ENCODE measurements at regions not wholly inside any gene's neighbourhood (a gene's known extent, or its start where the extent isn't known, plus 50 kb on each side); places are given as distances from the start of the nearest gene placed in this dataset.

GRCh38 chr3:117409256-117409655, 699.7 kb downstream of the TUSC7 start:
- no peak for ATAC-seq
- no peak for TF ChIP-seq CSDC2 (CRISPR knock-in tag; IDR thresholded peaks at IDR 0.05)
- TF ChIP-seq, protein P1, sequence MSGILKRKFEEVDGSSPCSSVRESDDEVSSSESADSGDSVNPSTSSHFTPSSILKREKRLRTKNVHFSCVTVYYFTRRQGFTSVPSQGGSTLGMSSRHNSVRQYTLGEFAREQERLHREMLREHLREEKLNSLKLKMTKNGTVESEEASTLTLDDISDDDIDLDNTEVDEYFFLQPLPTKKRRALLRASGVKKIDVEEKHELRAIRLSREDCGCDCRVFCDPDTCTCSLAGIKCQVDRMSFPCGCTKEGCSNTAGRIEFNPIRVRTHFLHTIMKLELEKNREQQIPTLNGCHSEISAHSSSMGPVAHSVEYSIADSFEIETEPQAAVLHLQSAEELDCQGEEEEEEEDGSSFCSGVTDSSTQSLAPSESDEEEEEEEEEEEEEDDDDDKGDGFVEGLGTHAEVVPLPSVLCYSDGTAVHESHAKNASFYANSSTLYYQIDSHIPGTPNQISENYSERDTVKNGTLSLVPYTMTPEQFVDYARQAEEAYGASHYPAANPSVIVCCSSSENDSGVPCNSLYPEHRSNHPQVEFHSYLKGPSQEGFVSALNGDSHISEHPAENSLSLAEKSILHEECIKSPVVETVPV (CRISPR knock-in tag; IDR thresholded peaks at IDR 0.05), result no peak
- TF ChIP-seq SNAI2 (CRISPR knock-in tag; IDR thresholded peaks at IDR 0.05), result no peak
- TF ChIP-seq ZNF565 (CRISPR knock-in tag; conservative IDR thresholded peaks at IDR 0.05; ENCODE audit: low read depth), result no peak
- TF ChIP-seq ZNF70 (CRISPR knock-in tag; IDR thresholded peaks at IDR 0.05), result no peak
- no peak for TF ChIP-seq ZFP3 (CRISPR knock-in tag; IDR thresholded peaks at IDR 0.05)
- TF ChIP-seq BACH2 (CRISPR knock-in tag; IDR thresholded peaks at IDR 0.05; ENCODE audit: borderline replicate concordance), result no peak
- TF ChIP-seq GLIS3 (CRISPR knock-in tag; IDR thresholded peaks at IDR 0.05), result no peak
- no peak for TF ChIP-seq RARB (CRISPR knock-in tag; IDR thresholded peaks at IDR 0.05)
- TF ChIP-seq, protein P2, sequence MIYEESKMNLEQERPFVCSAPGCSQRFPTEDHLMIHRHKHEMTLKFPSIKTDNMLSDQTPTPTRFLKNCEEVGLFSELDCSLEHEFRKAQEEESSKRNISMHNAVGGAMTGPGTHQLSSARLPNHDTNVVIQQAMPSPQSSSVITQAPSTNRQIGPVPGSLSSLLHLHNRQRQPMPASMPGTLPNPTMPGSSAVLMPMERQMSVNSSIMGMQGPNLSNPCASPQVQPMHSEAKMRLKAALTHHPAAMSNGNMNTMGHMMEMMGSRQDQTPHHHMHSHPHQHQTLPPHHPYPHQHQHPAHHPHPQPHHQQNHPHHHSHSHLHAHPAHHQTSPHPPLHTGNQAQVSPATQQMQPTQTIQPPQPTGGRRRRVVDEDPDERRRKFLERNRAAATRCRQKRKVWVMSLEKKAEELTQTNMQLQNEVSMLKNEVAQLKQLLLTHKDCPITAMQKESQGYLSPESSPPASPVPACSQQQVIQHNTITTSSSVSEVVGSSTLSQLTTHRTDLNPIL (CRISPR knock-in tag; IDR thresholded peaks at IDR 0.05; ENCODE audit: low read depth), result no peak
- no peak for TF ChIP-seq TSHZ2 (CRISPR knock-in tag; IDR thresholded peaks at IDR 0.05)
- TF ChIP-seq POU6F1 (CRISPR knock-in tag; IDR thresholded peaks at IDR 0.05; ENCODE audit: borderline replicate concordance, low read depth), result no peak
- no peak for TF ChIP-seq TOX (CRISPR knock-in tag; IDR thresholded peaks at IDR 0.05; ENCODE audit: borderline replicate concordance)
- TF ChIP-seq ZC3H10 (CRISPR knock-in tag; IDR thresholded peaks at IDR 0.05), result no peak
- TF ChIP-seq PPARA (CRISPR knock-in tag; IDR thresholded peaks at IDR 0.05; ENCODE audit: borderline replicate concordance), result no peak
- TF ChIP-seq OSR1 (CRISPR knock-in tag; IDR thresholded peaks at IDR 0.05), result no peak
- TF ChIP-seq ISL1 (CRISPR knock-in tag; IDR thresholded peaks at IDR 0.05), result no peak
- no peak for TF ChIP-seq PATZ1 (CRISPR knock-in tag; IDR thresholded peaks at IDR 0.05; ENCODE audit: borderline replicate concordance)
- TF ChIP-seq ARNTL (CRISPR knock-in tag; IDR thresholded peaks at IDR 0.05; ENCODE audit: borderline replicate concordance, low read depth), result no peak
- TF ChIP-seq ZNF8 (CRISPR knock-in tag; IDR thresholded peaks at IDR 0.05), result no peak

DNA sequence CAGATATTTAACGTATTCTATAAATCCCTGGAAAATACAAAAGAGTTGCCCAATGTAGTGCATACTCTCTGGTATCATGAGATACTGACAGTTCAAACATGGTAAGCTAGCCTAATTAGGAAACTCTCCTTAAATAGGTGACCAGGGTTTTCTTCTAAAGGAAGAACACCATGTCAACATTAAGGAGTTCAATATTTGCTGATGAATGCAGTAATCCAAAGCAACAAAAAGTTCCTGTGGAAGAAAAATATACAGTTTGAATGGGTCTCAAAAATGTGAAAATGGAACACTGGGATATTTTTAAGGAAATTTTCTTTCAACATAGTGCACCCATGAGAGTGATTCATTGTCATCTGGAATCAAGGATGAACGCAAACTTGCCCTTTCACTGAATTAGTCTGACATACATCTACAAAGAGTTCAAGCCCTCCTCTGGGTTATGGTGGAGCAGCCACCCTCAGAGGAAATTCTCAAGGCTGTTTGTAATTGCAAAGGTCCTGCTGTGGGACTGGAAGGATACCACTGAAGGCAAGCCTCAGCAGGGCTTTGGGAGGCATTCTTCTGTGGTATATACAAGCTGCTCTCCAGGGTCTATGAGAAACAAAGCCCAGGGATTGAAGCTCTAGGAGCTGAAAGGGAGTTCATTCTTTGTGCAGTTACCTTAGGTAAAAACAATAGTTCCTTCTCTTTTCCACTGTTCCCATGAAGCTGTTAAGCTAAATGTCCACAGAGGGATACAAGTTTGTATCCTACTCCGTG, 700.3 kb downstream of the TUSC7 start:
- TF ChIP-seq, protein P1 (CRISPR knock-in tag; IDR thresholded peaks at IDR 0.05), result no peak
- TF ChIP-seq ISL1 (CRISPR knock-in tag; IDR thresholded peaks at IDR 0.05), result no peak
- no peak for TF ChIP-seq PATZ1 (CRISPR knock-in tag; IDR thresholded peaks at IDR 0.05; ENCODE audit: borderline replicate concordance)
- no peak for TF ChIP-seq POU6F1 (CRISPR knock-in tag; IDR thresholded peaks at IDR 0.05; ENCODE audit: borderline replicate concordance, low read depth)
- no peak for ATAC-seq

All from SK-N-SH treated with all-trans-retinoic acid at 6 μM for 48 hours (cell line).